ENCODE measurements at regions not wholly inside any gene's neighbourhood (a gene's known extent, or its start where the extent isn't known, plus 50 kb on each side); places are given as distances from the start of the nearest gene placed in this dataset.
A peak's percentile ranks its signal among the peaks of the same experiment; 100 is the strongest.
"Not testable (repeated sequence)": the region's sequence is repeated elsewhere in the genome, so short reads cannot be mapped to it uniquely, and the experiment has no call there.

DNA sequence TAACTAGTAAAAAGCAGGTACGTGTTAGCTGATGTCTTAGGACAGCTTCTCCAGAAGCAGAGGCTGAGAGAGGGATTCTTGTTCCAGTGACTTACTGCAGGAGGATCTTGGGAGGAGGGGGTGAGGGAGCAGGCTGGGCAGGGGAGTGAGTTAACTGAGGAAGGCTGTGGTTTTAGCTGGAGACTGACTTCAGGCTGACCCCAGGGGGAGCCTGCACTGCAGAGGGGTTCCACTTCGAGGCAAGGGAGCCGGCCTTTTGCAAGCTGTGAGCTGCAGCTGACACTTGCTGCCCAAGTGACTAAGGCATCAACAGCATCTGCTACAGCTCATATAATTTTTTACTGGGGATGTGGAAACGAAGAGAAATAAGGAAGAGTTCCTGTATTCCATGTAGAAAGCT is 50.4 kb upstream of the SOD1 start:
- DNase-seq, result no peak

DNA sequence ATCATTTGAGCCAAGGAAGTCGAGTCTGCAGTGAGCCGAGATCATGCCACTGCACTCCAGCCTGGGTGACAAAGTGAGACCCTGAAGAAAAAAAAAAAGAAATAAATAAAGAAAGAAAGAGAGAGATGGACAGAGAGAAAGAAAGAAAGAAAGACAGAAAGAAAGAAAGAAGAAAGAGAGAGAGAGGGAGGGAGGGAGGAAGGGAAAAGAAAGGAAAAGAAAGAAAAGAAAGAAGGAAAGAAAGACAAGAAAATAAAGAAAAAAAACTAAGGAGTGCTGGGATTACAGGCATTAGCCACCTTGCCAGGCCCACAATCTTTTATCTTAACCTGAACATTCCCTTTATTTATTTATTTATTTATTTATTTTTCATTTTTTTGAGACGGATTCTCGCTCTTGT is 51.7 kb upstream of the SOD1 start:
- no peak for DNase-seq

DNA sequence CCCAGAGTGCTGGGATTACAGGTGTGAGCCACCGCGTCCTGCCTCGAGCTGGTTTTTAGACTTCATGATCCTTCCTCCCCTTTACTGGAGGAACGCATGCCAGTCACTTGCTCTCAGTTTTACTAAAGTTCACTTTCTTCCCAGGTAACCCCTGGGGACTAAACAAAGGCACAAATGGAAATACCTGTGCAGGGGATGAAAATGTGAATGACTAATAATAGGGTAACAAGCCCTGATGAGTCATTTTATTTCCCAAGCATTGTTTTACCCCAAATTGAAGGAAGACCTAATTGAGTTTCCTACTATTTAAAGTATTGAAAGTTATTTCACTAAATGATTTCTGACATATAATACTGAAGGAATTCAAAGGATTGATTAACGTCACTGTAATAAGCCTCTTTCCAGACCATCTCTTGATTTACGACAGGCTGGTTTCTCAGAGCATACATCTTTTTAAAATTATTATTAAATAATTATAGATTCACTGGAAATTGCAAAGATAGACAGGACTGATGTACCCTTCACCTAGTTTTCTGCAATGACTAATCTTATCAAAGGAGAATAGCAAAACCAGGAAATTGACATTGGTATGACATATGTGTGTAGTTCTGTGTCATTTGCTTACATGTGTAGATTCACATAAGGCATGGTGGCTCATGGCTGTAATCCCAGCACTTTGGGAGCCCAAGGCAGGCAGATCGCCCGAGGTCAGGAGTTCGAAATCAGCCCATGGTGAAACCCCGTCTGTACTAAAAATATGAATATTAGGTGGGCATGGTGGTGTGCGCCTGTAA is 53.2 kb upstream of the SOD1 start:
- no peak for DNase-seq

DNA sequence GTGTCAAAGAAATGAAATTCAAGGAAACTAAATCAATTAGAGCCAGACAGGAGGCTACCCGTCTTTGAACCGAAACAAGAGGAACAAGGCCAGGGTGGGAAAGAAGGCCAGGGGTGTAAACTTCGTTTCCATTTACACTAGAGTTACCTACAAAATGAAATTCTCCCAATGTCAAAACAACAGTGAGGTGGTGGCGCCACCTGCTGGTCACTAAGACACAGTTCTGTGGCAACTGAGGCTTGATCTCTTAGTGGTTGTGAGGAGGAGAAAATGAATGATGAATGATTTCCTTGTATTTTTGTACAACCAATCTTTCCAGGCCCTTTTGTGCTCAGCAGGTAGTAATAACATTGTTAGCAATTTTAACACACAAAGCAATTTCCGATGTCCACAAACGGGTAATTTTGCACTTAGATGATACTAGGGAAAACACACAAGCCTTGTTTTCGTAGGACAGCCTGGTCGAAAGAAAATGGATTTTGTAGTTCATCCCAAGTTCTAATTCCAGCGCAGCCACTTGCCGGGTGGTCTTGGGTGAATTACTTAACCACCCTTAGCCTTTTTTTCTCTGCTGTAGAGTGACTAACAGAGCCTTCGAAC is 54.8 kb upstream of the SOD1 start:
- peak; percentile 52 for DNase-seq

DNA sequence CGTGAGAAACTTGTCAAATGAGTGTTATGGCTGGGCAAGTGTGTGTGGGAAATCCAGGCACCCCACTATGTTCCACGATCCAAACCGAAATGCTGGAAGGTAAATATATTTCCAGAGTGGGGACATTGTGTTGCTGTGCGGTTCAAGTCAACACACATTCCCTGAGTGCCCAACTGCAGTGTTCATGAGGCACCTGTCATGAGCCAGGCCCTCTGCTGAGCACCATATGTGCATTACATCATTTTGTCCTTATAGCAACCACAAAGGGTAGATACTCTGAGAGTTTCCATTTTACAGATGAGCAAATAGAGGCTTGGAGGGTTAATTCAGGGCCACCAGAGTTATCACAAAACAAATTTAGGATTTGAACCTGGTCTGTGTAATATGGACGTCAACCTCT is 59.9 kb upstream of the SOD1 start:
- DNase-seq, result no peak

DNA sequence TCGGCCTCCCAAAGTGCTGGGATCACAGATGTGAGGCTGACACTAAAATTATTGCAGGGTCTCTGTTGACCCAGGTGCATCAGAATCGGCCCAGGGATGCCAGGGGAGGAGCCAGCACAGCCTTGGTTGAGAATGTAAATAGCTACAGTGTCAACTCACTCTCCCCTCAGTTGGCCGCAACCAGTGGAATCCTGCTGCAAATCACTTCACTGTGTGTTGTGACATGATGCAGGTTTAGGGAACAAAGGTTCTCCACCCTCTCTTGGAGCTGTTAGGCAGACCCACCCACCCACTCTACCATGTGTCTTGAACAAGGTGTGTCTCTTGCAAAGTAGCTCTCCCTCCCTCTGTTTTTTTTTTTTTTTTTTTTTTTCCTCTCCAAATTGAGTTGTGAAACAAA is 60.5 kb upstream of the SOD1 start:
- no peak for DNase-seq

DNA sequence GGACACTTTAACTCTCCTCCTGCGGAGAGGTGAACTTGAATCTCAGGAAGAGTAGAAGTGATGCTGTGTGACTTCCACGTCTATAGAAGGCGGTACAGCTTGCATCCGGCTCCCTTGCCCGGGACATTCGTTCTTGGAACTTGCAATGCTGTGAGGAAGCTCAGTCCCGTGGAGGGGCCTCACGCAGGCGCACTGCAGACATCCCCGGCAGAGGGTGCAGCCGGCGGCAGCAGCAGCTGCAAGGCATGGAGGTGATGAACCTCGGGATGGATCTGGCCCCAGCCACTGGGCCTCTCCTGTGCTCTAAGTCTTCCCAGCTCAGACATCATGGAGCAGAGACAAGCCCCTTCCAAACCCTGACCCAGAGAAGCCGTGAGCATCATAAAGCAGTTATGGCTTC is 61.8 kb upstream of the SOD1 start:
- DNase-seq, result no peak

DNA sequence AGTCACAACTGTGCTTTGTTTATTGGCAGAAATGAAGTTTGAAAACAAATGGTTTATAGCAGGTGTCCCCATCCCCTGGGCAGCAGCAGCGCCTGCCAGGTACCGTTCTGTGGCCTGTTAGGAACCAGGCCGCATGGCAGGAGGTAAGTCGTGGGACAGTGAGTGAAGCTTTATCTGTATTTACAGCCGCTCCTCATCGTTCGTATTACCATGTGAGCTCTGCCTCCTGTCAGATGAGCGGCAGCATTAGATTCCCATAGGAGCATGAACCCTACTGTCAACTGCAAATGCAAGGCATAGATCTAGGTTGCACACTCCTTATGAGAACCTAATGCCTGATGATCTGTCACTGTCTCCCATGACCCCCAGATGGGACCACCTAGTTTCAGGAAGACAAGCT is 63.4 kb upstream of the SOD1 start:
- no peak for DNase-seq

DNA sequence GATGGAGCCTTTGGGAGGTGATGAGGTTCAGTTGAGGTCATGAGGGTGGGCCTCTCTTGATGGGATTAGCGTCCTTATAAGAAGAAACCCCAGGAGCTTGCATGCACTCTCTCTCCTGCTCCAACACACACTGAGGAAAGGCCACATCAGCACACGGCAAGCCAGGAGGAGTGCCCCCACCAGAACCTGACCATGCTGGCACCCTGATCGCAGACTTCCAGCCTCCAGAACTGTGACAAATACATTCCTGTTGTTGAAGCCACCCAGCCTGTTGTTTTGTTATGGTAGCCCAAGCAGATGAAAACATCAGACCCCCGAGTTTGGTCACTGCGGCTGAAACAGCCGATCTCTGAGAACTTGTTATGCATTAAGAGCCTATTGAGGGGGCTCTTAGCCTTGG is 64.8 kb upstream of the SOD1 start:
- DNase-seq, result no peak

DNA sequence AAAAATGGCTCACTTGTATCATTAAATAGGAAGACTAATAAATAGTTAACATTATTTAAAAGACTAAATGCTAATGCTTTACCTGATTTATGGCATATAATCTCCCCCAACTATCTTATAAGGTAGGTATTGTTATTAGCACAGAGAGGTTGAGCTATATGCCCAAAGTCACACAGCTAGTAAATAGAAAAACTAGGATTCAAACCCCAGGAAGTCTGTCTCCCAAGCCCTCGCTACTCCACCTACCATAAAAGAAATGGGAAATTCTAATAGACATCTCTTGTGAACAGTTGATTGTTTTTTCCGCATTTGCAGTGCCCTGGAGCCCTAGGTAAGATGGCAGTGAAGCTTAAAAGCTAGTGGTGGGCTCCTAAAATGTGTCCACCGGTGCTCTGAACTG is 65.2 kb upstream of the SOD1 start:
- DNase-seq, result no peak

DNA sequence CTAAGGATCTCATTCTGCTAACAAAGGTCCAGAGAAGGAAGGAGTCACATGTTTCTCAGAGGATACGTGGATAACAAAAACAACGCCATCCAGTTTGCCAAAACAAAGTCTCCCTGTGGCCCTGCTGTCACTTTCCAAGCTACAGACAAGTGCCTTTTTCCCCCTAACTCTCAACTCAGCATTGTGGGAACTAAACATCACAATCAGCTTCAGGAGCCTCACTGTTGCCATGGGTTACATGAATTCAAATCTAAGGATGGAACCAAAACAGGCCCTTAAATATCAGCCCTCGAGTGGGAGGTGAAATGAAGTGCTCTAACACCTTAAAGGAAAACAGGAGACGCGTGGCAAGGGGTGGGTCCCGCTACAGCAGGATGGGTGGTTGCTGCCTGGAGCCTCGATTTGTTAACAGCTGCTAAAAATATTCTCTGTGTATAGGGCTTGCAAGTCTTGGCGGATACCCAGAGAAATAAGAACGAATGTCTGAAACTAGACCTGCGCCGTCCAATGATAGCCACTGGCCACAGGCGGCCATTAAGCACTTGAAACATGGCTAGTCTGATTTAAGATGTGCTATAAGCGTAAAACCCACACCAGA is 66.4 kb upstream of the SOD1 start:
- DNase-seq, result no peak

DNA sequence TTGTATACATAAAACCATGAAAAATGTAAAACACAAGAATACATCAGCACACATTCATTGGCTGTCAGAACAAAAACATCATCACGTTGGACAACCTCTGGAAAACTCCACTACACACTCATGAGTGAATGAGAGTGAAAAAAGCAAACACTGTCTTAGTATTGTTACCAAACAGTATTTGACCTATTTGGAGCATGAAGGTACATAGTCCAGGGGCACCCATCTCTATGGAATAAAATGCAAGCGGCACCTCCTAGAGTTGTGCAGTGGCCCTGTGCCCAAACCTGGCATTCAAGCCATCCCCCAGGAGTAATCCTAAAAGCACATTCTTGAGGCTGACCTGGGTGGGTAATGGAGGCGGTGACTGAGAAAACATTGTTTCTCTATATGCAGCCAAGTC is 67.0 kb upstream of the SOD1 start:
- DNase-seq, result no peak

DNA sequence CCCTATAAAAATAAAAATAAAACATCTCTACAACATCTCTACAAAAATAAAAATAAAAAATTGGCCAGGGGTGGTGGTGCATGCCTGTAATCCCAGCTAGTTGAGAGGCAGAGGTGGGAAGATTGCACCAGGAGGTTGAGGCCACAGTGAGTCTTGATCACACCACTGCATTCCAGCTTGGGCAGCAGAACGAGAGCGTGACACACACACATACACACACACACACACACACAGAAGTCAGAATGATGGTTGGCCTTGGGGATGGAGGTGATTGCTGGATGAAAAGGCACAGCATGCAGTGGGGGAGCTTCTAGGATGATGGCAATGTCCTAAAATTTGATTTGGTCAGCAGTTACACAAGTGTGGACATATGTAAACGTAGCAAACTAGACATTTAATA is 69.7 kb upstream of the SOD1 start:
- DNase-seq, result no peak

DNA sequence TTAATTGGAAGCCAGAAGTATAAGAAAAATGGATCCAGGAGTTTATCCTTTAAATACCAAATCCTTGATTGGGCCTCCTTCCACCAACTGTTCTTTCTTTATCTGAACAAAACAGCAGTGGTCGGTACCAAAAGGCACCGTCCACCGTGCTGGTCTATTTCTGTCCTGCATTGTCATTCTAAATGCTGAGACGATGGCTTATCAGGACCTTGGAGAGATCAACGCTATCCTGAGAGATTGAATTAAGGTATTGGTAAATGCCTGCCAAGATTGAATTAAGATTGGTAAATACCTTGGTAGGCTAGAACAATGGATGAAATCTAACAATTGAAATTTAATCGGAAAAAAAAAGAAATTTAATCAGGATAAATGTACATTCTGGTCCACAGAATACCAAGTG is 73.4 kb upstream of the SOD1 start:
- DNase-seq, result no peak

DNA sequence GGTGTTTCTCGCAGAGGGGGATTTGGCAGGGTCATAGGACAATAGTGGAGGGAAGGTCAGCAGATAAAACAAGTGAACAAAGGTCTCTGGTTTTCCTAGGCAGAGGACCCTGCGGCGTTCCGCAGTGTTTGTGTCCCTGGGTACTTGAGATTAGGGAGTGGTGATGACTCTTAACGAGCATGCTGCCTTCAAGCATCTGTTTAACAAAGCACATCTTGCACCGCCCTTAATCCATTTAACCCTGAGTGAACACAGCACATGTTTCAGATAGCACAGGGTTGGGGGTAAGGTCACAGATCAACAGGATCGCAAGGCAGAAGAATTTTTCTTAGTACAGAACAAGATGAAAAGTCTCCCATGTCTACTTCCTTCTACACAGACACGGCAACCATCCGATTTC is 75.6 kb upstream of the SOD1 start:
- not testable (repeated sequence) for DNase-seq

DNA sequence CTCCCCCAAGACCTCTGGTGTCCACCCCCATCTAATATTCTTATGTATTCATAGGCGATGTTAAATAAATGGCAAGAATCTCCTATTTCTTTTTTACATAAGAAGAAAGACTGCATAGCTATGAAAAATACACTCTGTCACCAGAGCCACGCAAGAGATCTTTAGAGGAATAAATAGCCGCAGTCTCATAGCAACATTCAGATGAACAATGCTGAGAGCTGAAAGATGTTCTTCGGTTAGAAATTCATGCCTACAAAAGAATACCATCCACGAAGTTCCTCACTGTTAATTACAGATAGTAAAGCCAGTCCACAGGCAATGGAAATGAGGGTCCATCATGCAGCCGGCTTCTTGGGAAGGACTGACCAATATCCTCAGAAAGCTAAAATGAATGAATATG is 76.0 kb upstream of the SOD1 start:
- DNase-seq, result no peak

DNA sequence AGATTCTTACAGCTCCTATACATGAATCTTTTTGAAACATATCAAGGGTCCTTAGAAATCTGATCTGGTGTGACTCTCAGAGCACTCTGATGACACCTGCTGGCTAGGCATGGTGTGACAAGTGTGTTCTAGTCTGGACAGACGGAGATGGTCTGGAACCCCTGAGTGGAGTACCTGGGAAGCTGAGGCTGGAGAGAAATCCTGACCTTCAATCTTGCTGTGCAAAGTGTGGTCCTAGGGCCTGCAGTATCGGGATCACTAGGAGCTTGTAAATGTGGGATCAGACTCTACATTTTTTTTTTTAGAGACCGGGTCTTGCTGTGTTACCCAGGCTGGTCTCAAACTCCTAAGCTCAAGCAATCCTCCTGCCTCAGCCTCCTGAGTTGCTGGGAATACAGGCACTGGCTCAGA is 78.6 kb upstream of the SOD1 start:
- peak; percentile 66 for DNase-seq

DNA sequence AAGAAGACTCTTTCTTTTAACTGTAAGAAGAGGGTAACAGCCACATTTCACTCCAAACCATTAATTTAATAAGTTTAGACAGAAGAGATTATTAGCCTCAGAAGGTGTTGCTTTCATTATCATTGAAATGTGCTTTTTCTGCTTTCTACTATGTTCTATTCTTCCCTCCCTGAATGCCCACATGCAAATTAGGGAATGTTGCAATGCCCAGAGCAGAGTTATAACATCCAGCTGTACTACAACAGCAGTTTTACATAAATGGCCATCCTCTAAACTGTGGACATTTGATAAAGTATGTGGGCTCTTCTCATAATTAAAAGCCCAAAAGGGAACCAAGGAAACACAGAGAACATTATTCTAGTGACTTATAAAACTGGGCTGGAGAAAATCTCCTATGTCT is 82.2 kb upstream of the SOD1 start:
- DNase-seq, result no peak

DNA sequence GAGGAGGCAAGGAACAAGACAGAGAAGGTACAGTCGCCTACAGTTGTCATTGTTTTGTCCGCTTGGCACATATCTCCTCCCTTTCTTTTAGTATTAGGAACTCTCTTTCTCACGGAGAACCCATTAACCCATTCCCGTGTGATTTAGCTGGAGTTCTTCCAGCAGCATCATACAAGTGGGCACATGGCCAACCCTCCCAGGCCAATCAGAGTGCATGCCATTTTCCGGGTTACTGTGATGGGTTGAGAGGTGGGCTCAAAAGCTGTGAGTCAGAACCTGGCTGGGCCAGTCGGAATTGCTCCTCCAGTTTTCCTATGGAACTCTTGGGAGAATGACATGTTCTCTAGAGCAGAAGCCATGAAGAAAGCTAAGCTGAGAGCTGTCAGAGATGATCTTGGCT is 83.1 kb upstream of the SOD1 start:
- DNase-seq, result no peak

DNA sequence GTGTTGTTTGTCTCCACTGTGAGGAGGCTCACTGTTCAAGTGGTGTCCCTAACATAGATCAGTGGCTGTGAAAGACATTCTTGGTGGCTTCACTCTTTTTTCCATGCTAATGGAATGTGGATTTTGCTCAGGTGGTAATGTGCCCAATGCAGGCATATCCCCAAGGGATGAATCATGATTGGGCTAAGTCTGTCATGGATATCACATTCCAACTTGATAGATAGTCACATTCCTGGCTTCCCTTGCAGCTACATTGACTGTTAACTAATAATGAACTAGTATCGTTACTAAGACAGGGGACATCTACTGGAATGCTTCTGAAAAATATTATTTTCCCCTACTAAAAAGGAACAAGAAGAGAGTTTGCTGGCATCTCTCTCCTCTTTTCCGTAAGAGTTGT is 86.3 kb upstream of the SOD1 start:
- no peak for DNase-seq

DNA sequence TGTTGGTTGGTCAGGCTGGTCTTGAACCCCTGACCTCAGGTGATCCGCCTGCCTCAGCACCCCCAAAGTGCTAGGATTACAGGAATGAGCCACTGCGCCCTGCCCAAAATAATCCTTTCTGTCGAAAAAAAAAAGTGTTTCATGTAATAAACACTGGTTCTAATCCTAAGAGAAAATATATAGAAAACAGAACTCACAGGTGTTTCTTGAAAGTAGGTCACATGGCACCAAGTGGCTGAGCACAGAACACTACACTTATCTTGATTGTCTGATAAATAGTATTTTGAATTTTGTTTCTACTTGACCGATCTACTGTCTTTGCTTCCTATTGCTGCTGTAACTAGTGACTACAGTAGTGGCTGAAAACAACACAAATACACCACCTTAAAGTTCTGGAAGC is 87.6 kb upstream of the SOD1 start:
- no peak for DNase-seq

DNA sequence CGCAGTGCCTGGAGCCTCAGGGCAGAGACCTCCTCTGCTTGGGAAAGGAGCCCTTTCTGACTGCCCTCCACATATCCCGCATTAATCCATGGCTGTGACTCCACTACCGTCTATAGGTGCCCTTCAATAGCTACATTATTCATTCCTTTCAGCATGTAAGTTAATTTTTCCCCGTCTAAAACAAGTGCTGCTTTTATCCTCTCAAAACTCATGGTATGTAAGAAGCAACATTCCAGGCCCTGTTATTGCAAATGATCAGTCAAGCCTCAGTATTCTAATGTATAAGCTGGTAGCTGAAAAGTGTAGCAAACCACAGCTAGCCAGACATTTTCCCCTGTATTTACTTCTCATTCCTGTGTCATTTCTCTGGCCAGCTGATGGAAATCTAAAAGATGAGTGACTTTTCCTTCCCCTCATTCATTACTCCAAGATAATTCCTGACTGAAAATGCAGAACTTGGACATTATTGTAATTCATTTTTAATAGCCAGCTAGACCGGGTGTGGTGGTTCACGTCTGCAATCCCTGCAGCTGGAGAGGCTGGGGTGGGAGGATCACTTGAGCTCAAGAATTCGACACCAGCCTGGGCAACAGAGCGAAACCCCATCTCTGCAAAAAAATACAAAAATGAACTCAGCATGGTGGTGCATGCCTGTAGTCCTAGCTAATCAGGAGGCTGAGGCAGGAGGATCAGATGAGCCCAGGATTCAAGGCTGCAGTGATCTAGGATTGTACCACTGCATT is 88.5 kb upstream of the SOD1 start:
- no peak for DNase-seq

DNA sequence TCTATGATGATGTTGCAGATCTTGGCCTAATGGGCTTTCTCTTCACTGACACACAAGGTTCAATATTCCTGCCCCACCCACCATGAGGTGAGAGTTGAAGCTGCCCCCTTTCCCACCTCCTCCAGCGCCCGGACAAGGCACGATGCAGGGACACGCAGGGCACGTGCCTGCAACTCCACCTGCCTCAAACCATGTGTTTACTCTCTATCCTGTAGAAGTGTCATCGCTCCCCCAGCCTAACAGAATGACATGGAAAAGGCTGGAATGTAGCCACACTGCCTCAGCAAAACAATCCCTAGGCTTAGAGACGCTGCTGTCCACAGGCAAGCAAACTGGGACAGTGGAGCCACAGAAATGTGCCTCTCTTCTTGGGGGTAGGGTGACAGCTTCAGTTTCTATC is 92.9 kb upstream of the SOD1 start:
- no peak for DNase-seq

DNA sequence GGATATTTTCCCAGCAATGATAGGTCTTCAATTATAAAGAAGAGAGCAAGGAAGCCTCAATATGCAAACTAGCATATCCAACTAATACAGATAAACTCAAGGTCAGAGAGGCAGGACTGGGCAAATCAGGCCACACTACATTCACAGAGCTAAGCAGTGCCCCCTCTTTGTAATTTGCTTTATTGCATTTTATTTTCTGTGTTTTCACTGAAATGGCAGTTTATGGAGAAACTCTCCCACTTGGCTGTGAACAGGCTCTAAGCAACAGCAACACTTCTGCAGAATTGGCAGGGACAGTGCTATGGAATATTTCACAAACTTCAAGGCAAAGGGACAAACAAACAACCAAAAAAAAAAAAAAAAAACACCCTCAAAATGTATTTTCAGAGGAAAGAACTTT is 93.4 kb upstream of the SOD1 start:
- DNase-seq, result no peak

Data from effector CD8-positive, alpha-beta T cell (primary cell).